ENCODE measurements at regions not wholly inside any gene's neighbourhood (a gene's known extent, or its start where the extent isn't known, plus 50 kb on each side); places are given as distances from the start of the nearest gene placed in this dataset.

- TF ChIP-seq EZH2 (IDR thresholded peaks at IDR 0.05; ENCODE audit: insufficient read depth, low read length) (no peak), CTCF (IDR thresholded peaks at IDR 0.05; ENCODE audit: insufficient read depth, low read depth, low read length) (no peak)
- Histone ChIP-seq H3K4me2 (ENCODE audit: low read length) (no peak overlapping the region), H3K9me3 (ENCODE audit: insufficient read depth, low read depth, low read length) (no peaks in the 10 kb centered on the region), H3K79me2 (ENCODE audit: insufficient read depth, low read length) (no peaks in the 10 kb centered on the region), H4K20me1 (ENCODE audit: insufficient read depth, low read length) (no peaks in the 10 kb centered on the region), H3K27ac (ENCODE audit: low read depth, low read length) (no peak overlapping the region), H2AFZ (ENCODE audit: low read depth, low read length) (no peak overlapping the region), H3K9ac (ENCODE audit: low read length) (no peak overlapping the region), H3K36me3 (ENCODE audit: insufficient read depth, low read length) (no peaks in the 10 kb centered on the region), H3K4me1 (ENCODE audit: insufficient read depth, low read length) (no peaks in the 10 kb centered on the region), H3K27me3 (ENCODE audit: insufficient read depth, low read length) (no peaks in the 10 kb centered on the region), H3K4me3 (ENCODE audit: insufficient read depth, low read depth, low read length) (no peak overlapping the region)
- DNase-seq (ENCODE audit: low read depth) (no peak), FAIRE-seq (no peak)
- Mint-ChIP-seq H3K4me1 (ENCODE audit: low read depth, unreplicated experiment) (peaks cover 13% of the 10 kb centered on the region), H3K27ac (ENCODE audit: unreplicated experiment) (no peak overlapping the region), H3K9me3 (ENCODE audit: unreplicated experiment) (peaks cover 5% of the 10 kb centered on the region), H3K36me3 (ENCODE audit: low read depth, unreplicated experiment) (no peaks in the 10 kb centered on the region), H3K4me3 (ENCODE audit: unreplicated experiment) (no peak overlapping the region), H3K27me3 (ENCODE audit: low read depth, unreplicated experiment) (no peaks in the 10 kb centered on the region)
Measured at GRCh38 chr6:74717591-74717990, 488.3 kb downstream of the COL12A1 start.

- H3K27me3 Mint-ChIP-seq (ENCODE audit: low read depth, unreplicated experiment): no peaks in the 10 kb centered on the region
- H3K4me2 ChIP-seq (ENCODE audit: low read length): no peak overlapping the region
- peak; percentile 41 for DNase-seq (ENCODE audit: low read depth)
- no peaks in the 10 kb centered on the region for H3K27me3 ChIP-seq (ENCODE audit: insufficient read depth, low read length)
- H3K27ac Mint-ChIP-seq (ENCODE audit: unreplicated experiment): peak overlapping the region; percentile 2
- no peak overlapping the region for H3K9ac ChIP-seq (ENCODE audit: low read length)
- peaks cover 13% of the 10 kb centered on the region for H3K4me1 Mint-ChIP-seq (ENCODE audit: low read depth, unreplicated experiment)
- no peak for FAIRE-seq
- no peaks in the 10 kb centered on the region for H3K36me3 ChIP-seq (ENCODE audit: insufficient read depth, low read length)
- no peak overlapping the region for H3K4me3 Mint-ChIP-seq (ENCODE audit: unreplicated experiment)
- TF ChIP-seq EZH2 (IDR thresholded peaks at IDR 0.05; ENCODE audit: insufficient read depth, low read length) (no peak), CTCF (IDR thresholded peaks at IDR 0.05; ENCODE audit: insufficient read depth, low read depth, low read length) (no peak)
- H3K36me3 Mint-ChIP-seq (ENCODE audit: low read depth, unreplicated experiment): no peaks in the 10 kb centered on the region
- no peaks in the 10 kb centered on the region for H3K79me2 ChIP-seq (ENCODE audit: insufficient read depth, low read length)
- no peaks in the 10 kb centered on the region for H3K4me1 ChIP-seq (ENCODE audit: insufficient read depth, low read length)
- no peak overlapping the region for H3K27ac ChIP-seq (ENCODE audit: low read depth, low read length)
- H2AFZ ChIP-seq (ENCODE audit: low read depth, low read length): no peak overlapping the region
- no peaks in the 10 kb centered on the region for H3K9me3 Mint-ChIP-seq (ENCODE audit: unreplicated experiment)
- H4K20me1 ChIP-seq (ENCODE audit: insufficient read depth, low read length): no peaks in the 10 kb centered on the region
- no peaks in the 10 kb centered on the region for H3K9me3 ChIP-seq (ENCODE audit: insufficient read depth, low read depth, low read length)
- no peak overlapping the region for H3K4me3 ChIP-seq (ENCODE audit: insufficient read depth, low read depth, low read length)
Measured at GRCh38 chr6:74715355-74716085, 490.3 kb downstream of the COL12A1 start.

- H3K9me3 Mint-ChIP-seq (ENCODE audit: unreplicated experiment): no peaks in the 10 kb centered on the region
- H3K9ac ChIP-seq (ENCODE audit: low read length): no peak overlapping the region
- H3K4me2 ChIP-seq (ENCODE audit: low read length): no peak overlapping the region
- H4K20me1 ChIP-seq (ENCODE audit: insufficient read depth, low read length): no peaks in the 10 kb centered on the region
- no peaks in the 10 kb centered on the region for H3K4me1 ChIP-seq (ENCODE audit: insufficient read depth, low read length)
- peak; percentile 51 for DNase-seq (ENCODE audit: low read depth)
- peak overlapping the region; percentile 70 for H3K27ac Mint-ChIP-seq (ENCODE audit: unreplicated experiment)
- H3K4me1 Mint-ChIP-seq (ENCODE audit: low read depth, unreplicated experiment): peaks cover 13% of the 10 kb centered on the region
- FAIRE-seq: no peak
- no peak for TF ChIP-seq CTCF (IDR thresholded peaks at IDR 0.05; ENCODE audit: insufficient read depth, low read depth, low read length)
- TF ChIP-seq EZH2 (IDR thresholded peaks at IDR 0.05; ENCODE audit: insufficient read depth, low read length): no peak
- no peaks in the 10 kb centered on the region for H3K36me3 ChIP-seq (ENCODE audit: insufficient read depth, low read length)
- no peak overlapping the region for H3K4me3 ChIP-seq (ENCODE audit: insufficient read depth, low read depth, low read length)
- H3K27ac ChIP-seq (ENCODE audit: low read depth, low read length): no peak overlapping the region
- H3K36me3 Mint-ChIP-seq (ENCODE audit: low read depth, unreplicated experiment): no peaks in the 10 kb centered on the region
- H3K27me3 Mint-ChIP-seq (ENCODE audit: low read depth, unreplicated experiment): no peaks in the 10 kb centered on the region
- H3K4me3 Mint-ChIP-seq (ENCODE audit: unreplicated experiment): no peak overlapping the region
- H3K9me3 ChIP-seq (ENCODE audit: insufficient read depth, low read depth, low read length): no peaks in the 10 kb centered on the region
- H3K79me2 ChIP-seq (ENCODE audit: insufficient read depth, low read length): no peaks in the 10 kb centered on the region
- H3K27me3 ChIP-seq (ENCODE audit: insufficient read depth, low read length): no peaks in the 10 kb centered on the region
- no peak overlapping the region for H2AFZ ChIP-seq (ENCODE audit: low read depth, low read length)
Measured at GRCh38 chr6:74713941-74714340, 491.9 kb downstream of the COL12A1 start.

Data from astrocyte (in vitro differentiated cells and primary cell).